Activated naive CD4-positive, alpha-beta T cell treated with anti-CD3 and anti-CD28 coated beads, Interleukin-2, amount 50 U/mL, for 24 hours (primary cell): ENCODE measurements at regions not wholly inside any gene's neighbourhood (a gene's known extent, or its start where the extent isn't known, plus 50 kb on each side); places are given as distances from the start of the nearest gene placed in this dataset.
"Not testable (repeated sequence)": the region's sequence is repeated elsewhere in the genome, so short reads cannot be mapped to it uniquely, and the experiment has no call there.

ENCODE experiments used
- H3K27ac Mint-ChIP-seq: one replicate; pipeline ENCODE4 v1.8.0; 2021; ENCODE audit warnings: mild to moderate bottlenecking, mixed read lengths
- H3K27me3 Mint-ChIP-seq: one replicate; pipeline ENCODE4 v1.8.0; 2021; ENCODE audit warnings: mixed read lengths
- H3K36me3 Mint-ChIP-seq: one replicate; pipeline ENCODE4 v1.8.0; 2021; ENCODE audit warnings: mixed read lengths
- H3K4me1 Mint-ChIP-seq: one replicate; pipeline ENCODE4 v1.8.0; 2021; ENCODE audit warnings: mixed read lengths
- H3K4me3 Mint-ChIP-seq: one replicate; pipeline ENCODE4 v1.8.0; 2021; ENCODE audit warnings: mild to moderate bottlenecking, mixed read lengths
- H3K9me3 Mint-ChIP-seq: one replicate; pipeline ENCODE4 v1.8.0; 2021; ENCODE audit warnings: mixed read lengths

GRCh38 chr3:103564116-103564515 lies 1129.3 kb downstream of the ZPLD1 start:
- H3K27ac Mint-ChIP-seq, H3K4me1 Mint-ChIP-seq, H3K27me3 Mint-ChIP-seq, H3K9me3 Mint-ChIP-seq, H3K36me3 Mint-ChIP-seq, H3K4me3 Mint-ChIP-seq: not testable (repeated sequence)

GRCh38 chr3:103585809-103586208 lies 1151.0 kb downstream of the ZPLD1 start:
- Mint-ChIP-seq H3K36me3 (no peaks in the 10 kb centered on the region), H3K4me1 (no peaks in the 10 kb centered on the region), H3K9me3 (peaks cover 4% of the 10 kb centered on the region), H3K27ac (no peak overlapping the region), H3K27me3 (no peaks in the 10 kb centered on the region), H3K4me3 (no peak overlapping the region)

- no peaks in the 10 kb centered on the region for H3K4me1 Mint-ChIP-seq
- H3K9me3 Mint-ChIP-seq, result no peaks in the 10 kb centered on the region
- no peaks in the 10 kb centered on the region for H3K36me3 Mint-ChIP-seq
- H3K27ac Mint-ChIP-seq, result no peak overlapping the region
- no peak overlapping the region for H3K4me3 Mint-ChIP-seq
- no peaks in the 10 kb centered on the region for H3K27me3 Mint-ChIP-seq
Measured at GRCh38 chr3:103589770-103590169, 1155.0 kb downstream of the ZPLD1 start.

GRCh38 chr3:103600844-103601243 lies 1166.0 kb downstream of the ZPLD1 start:
- Mint-ChIP-seq H3K36me3 (no peaks in the 10 kb centered on the region), H3K27me3 (no peaks in the 10 kb centered on the region), H3K27ac (no peak overlapping the region), H3K4me3 (no peak overlapping the region), H3K4me1 (no peaks in the 10 kb centered on the region), H3K9me3 (no peaks in the 10 kb centered on the region)

- Mint-ChIP-seq H3K9me3 (no peaks in the 10 kb centered on the region), H3K27ac (no peak overlapping the region), H3K4me3 (no peak overlapping the region), H3K36me3 (no peaks in the 10 kb centered on the region), H3K27me3 (no peaks in the 10 kb centered on the region), H3K4me1 (no peaks in the 10 kb centered on the region)
Measured at GRCh38 chr3:103601666-103602065, 1166.9 kb downstream of the ZPLD1 start.

- peaks cover 5% of the 10 kb centered on the region for H3K9me3 Mint-ChIP-seq
- H3K4me3 Mint-ChIP-seq, result no peak overlapping the region
- H3K27me3 Mint-ChIP-seq, result no peaks in the 10 kb centered on the region
- no peak overlapping the region for H3K27ac Mint-ChIP-seq
- no peaks in the 10 kb centered on the region for H3K4me1 Mint-ChIP-seq
- H3K36me3 Mint-ChIP-seq, result no peaks in the 10 kb centered on the region
Measured at GRCh38 chr3:103609472-103609871, 1174.7 kb downstream of the ZPLD1 start.

GRCh38 chr3:103613397-103614156 lies 1178.8 kb downstream of the ZPLD1 start:
- Mint-ChIP-seq H3K4me3 (no peak overlapping the region), H3K36me3 (no peaks in the 10 kb centered on the region), H3K4me1 (no peaks in the 10 kb centered on the region), H3K9me3 (no peaks in the 10 kb centered on the region), H3K27me3 (no peaks in the 10 kb centered on the region), H3K27ac (no peak overlapping the region)

- H3K9me3 Mint-ChIP-seq, result no peaks in the 10 kb centered on the region
- H3K4me1 Mint-ChIP-seq, result no peaks in the 10 kb centered on the region
- H3K36me3 Mint-ChIP-seq, result no peaks in the 10 kb centered on the region
- H3K4me3 Mint-ChIP-seq, result no peak overlapping the region
- no peak overlapping the region for H3K27ac Mint-ChIP-seq
- no peaks in the 10 kb centered on the region for H3K27me3 Mint-ChIP-seq
Measured at GRCh38 chr3:103614719-103615118, 1179.9 kb downstream of the ZPLD1 start.

GRCh38 chr3:103617961-103618360 lies 1183.1 kb downstream of the ZPLD1 start:
- Mint-ChIP-seq H3K27ac (no peak overlapping the region), H3K27me3 (no peaks in the 10 kb centered on the region), H3K36me3 (no peaks in the 10 kb centered on the region)

GRCh38 chr3:103624271-103624670 lies 1189.5 kb downstream of the ZPLD1 start:
- H3K4me3 Mint-ChIP-seq, result no peak overlapping the region
- peaks cover 9% of the 10 kb centered on the region for H3K9me3 Mint-ChIP-seq
- no peaks in the 10 kb centered on the region for H3K27me3 Mint-ChIP-seq
- no peak overlapping the region for H3K27ac Mint-ChIP-seq
- H3K4me1 Mint-ChIP-seq, result no peaks in the 10 kb centered on the region
- H3K36me3 Mint-ChIP-seq, result no peaks in the 10 kb centered on the region

More at GRCh38 chr3:103617961-103618360, 1183.1 kb downstream of the ZPLD1 start:
- Mint-ChIP-seq H3K4me3 (no peak overlapping the region), H3K4me1 (no peaks in the 10 kb centered on the region), H3K9me3 (no peaks in the 10 kb centered on the region)

GRCh38 chr3:103629391-103629790 lies 1194.6 kb downstream of the ZPLD1 start:
- Mint-ChIP-seq H3K27ac (no peak overlapping the region), H3K4me1 (no peaks in the 10 kb centered on the region), H3K9me3 (peaks cover 16% of the 10 kb centered on the region), H3K27me3 (no peaks in the 10 kb centered on the region), H3K36me3 (no peaks in the 10 kb centered on the region), H3K4me3 (no peak overlapping the region)

GRCh38 chr3:103644450-103644849 lies 1209.6 kb downstream of the ZPLD1 start:
- Mint-ChIP-seq H3K27ac (no peak overlapping the region), H3K4me1 (no peaks in the 10 kb centered on the region), H3K9me3 (peaks cover 6% of the 10 kb centered on the region), H3K36me3 (no peaks in the 10 kb centered on the region), H3K4me3 (no peak overlapping the region), H3K27me3 (no peaks in the 10 kb centered on the region)

GRCh38 chr3:103653996-103654395 lies 1219.2 kb downstream of the ZPLD1 start:
- Mint-ChIP-seq H3K4me1 (no peaks in the 10 kb centered on the region), H3K27ac (no peak overlapping the region), H3K9me3 (peaks cover 5% of the 10 kb centered on the region), H3K36me3 (no peaks in the 10 kb centered on the region), H3K4me3 (no peak overlapping the region), H3K27me3 (no peaks in the 10 kb centered on the region)

- no peaks in the 10 kb centered on the region for H3K27me3 Mint-ChIP-seq
- H3K4me3 Mint-ChIP-seq, result no peak overlapping the region
- no peaks in the 10 kb centered on the region for H3K36me3 Mint-ChIP-seq
- H3K27ac Mint-ChIP-seq, result no peak overlapping the region
- peaks cover 5% of the 10 kb centered on the region for H3K9me3 Mint-ChIP-seq
- H3K4me1 Mint-ChIP-seq, result no peaks in the 10 kb centered on the region
Measured at GRCh38 chr3:103657756-103658155, 1222.9 kb downstream of the ZPLD1 start.

- Mint-ChIP-seq H3K9me3 (peaks cover 5% of the 10 kb centered on the region), H3K36me3 (no peaks in the 10 kb centered on the region), H3K27me3 (no peaks in the 10 kb centered on the region), H3K27ac (no peak overlapping the region), H3K4me1 (no peaks in the 10 kb centered on the region), H3K4me3 (no peak overlapping the region)
Measured at GRCh38 chr3:103660810-103661209, 1226.0 kb downstream of the ZPLD1 start.

- Mint-ChIP-seq H3K4me1 (no peaks in the 10 kb centered on the region), H3K36me3 (no peaks in the 10 kb centered on the region), H3K27me3 (no peaks in the 10 kb centered on the region), H3K4me3 (no peak overlapping the region), H3K9me3 (peaks cover 8% of the 10 kb centered on the region), H3K27ac (no peak overlapping the region)
Measured at GRCh38 chr3:103662591-103662990, 1227.8 kb downstream of the ZPLD1 start.

- H3K9me3 Mint-ChIP-seq, result no peaks in the 10 kb centered on the region
- H3K36me3 Mint-ChIP-seq, result no peaks in the 10 kb centered on the region
- peaks cover 1% of the 10 kb centered on the region for H3K27me3 Mint-ChIP-seq
- H3K27ac Mint-ChIP-seq, result no peak overlapping the region
- no peak overlapping the region for H3K4me3 Mint-ChIP-seq
- H3K4me1 Mint-ChIP-seq, result no peaks in the 10 kb centered on the region
Measured at GRCh38 chr3:103672346-103672745, 1237.5 kb downstream of the ZPLD1 start.
